ENCODE measurements at regions not wholly inside any gene's neighbourhood (a gene's known extent, or its start where the extent isn't known, plus 50 kb on each side); places are given as distances from the start of the nearest gene placed in this dataset.
A peak's percentile ranks its signal among the peaks of the same experiment; 100 is the strongest.
"Not testable (repeated sequence)": the region's sequence is repeated elsewhere in the genome, so short reads cannot be mapped to it uniquely, and the experiment has no call there.

- no peak for DNase-seq (ENCODE audit: low read depth in 2 of 2)
Observed at GRCh38 chr1:844472-845026, 79.2 kb upstream of the SAMD11 start.

- DNase-seq (ENCODE audit: low read depth in 2 of 2), result not testable (repeated sequence)
Observed at GRCh38 chr1:845641-846040, 78.1 kb upstream of the SAMD11 start.

GRCh38 chr1:849873-850272 is 73.8 kb upstream of the SAMD11 start:
- not testable (repeated sequence) for DNase-seq (ENCODE audit: low read depth in 2 of 2)

GRCh38 chr1:850318-850717 is 73.4 kb upstream of the SAMD11 start:
- not testable (repeated sequence) for DNase-seq (ENCODE audit: low read depth in 2 of 2)

- DNase-seq (ENCODE audit: low read depth in 2 of 2), result not testable (repeated sequence)
Observed at GRCh38 chr1:851398-851797, 72.3 kb upstream of the SAMD11 start.

GRCh38 chr1:851841-852240 is 71.9 kb upstream of the SAMD11 start:
- DNase-seq (ENCODE audit: low read depth in 2 of 2), result not testable (repeated sequence)

- not testable (repeated sequence) for DNase-seq (ENCODE audit: low read depth in 2 of 2)
Observed at GRCh38 chr1:855202-855981, 68.3 kb upstream of the SAMD11 start.

GRCh38 chr1:856541-857057 is 67.1 kb upstream of the SAMD11 start:
- DNase-seq (ENCODE audit: low read depth in 2 of 2), result not testable (repeated sequence)

GRCh38 chr1:857926-858648 is 65.6 kb upstream of the SAMD11 start:
- not testable (repeated sequence) for DNase-seq (ENCODE audit: low read depth in 2 of 2)

- not testable (repeated sequence) for DNase-seq (ENCODE audit: low read depth in 2 of 2)
Observed at GRCh38 chr1:858649-859041, 65.1 kb upstream of the SAMD11 start.

GRCh38 chr1:860941-861340 is 62.8 kb upstream of the SAMD11 start:
- DNase-seq (ENCODE audit: low read depth in 2 of 2), result not testable (repeated sequence)

- DNase-seq (ENCODE audit: low read depth in 2 of 2), result no peak
Observed at GRCh38 chr1:861714-862113, 62.0 kb upstream of the SAMD11 start.

GRCh38 chr1:862601-863000 is 61.1 kb upstream of the SAMD11 start:
- DNase-seq (ENCODE audit: low read depth in 2 of 2), result not testable (repeated sequence)

- DNase-seq (ENCODE audit: low read depth in 2 of 2), result not testable (repeated sequence)
Observed at GRCh38 chr1:865633-866032, 58.1 kb upstream of the SAMD11 start.

GRCh38 chr1:866095-866494 is 57.6 kb upstream of the SAMD11 start:
- DNase-seq (ENCODE audit: low read depth in 2 of 2), result no peak

- not testable (repeated sequence) for DNase-seq (ENCODE audit: low read depth in 2 of 2)
Observed at GRCh38 chr1:866631-867299, 57.0 kb upstream of the SAMD11 start.

- DNase-seq (ENCODE audit: low read depth in 2 of 2), result not testable (repeated sequence)
Observed at GRCh38 chr1:867550-867949, 56.2 kb upstream of the SAMD11 start.

- peak; percentile 67 to 72 for DNase-seq (ENCODE audit: low read depth in 2 of 2)
Observed at GRCh38 chr1:869499-870244, 54.1 kb upstream of the SAMD11 start.
